GM13976 (cell line): ENCODE measurements at regions not wholly inside any gene's neighbourhood (a gene's known extent, or its start where the extent isn't known, plus 50 kb on each side); places are given as distances from the start of the nearest gene placed in this dataset.

Source experiments
- DNase-seq: peaks from one replicate; pipeline ENCODE4 v3.0.0; 2012; ENCODE audit warnings: low spot score
- in situ Hi-C: fragments of 300-500 bp; cut with MboI; formaldehyde crosslinking; loops from one replicate; pipeline ENCODE4 v1.12.0; 2022; ENCODE audit warnings: low sequenced_read_pairs, mixed read lengths, inconsistent platforms; ENCODE audit not compliant: unreplicated experiment
- TF ChIP-seq, protein P1 (sequence below): IDR thresholded peaks from 2 replicates; pipeline ENCODE4 v1.5.1; 2012; ENCODE audit warnings: borderline replicate concordance, mild to moderate bottlenecking; ENCODE audit not compliant: insufficient read depth; ENCODE audit errors: extremely low read depth, missing control alignments, control extremely low read depth

DNA sequence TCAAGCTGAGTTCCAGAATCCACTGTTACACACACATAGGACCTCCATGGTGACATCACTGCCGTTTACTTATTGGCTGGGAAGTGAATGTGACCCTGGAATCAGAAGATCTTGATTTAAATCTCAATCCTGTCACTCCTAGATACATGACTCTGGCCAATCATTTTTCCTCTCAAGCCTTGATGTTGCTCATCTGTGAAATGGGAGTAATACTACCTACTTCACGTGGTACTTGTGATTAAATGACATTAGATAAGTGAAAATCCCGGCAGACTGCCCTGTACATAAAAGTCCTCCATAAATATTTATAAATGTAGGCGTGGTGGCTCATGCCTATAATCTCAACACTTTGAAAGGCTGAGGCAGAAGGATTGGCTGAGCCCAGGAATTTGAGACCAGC lies 88.0 kb upstream of the SVIL start:
- TF ChIP-seq, protein P1, sequence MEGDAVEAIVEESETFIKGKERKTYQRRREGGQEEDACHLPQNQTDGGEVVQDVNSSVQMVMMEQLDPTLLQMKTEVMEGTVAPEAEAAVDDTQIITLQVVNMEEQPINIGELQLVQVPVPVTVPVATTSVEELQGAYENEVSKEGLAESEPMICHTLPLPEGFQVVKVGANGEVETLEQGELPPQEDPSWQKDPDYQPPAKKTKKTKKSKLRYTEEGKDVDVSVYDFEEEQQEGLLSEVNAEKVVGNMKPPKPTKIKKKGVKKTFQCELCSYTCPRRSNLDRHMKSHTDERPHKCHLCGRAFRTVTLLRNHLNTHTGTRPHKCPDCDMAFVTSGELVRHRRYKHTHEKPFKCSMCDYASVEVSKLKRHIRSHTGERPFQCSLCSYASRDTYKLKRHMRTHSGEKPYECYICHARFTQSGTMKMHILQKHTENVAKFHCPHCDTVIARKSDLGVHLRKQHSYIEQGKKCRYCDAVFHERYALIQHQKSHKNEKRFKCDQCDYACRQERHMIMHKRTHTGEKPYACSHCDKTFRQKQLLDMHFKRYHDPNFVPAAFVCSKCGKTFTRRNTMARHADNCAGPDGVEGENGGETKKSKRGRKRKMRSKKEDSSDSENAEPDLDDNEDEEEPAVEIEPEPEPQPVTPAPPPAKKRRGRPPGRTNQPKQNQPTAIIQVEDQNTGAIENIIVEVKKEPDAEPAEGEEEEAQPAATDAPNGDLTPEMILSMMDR, result no peak
- in situ Hi-C loops, result no loop called here
- no peak for DNase-seq

DNA sequence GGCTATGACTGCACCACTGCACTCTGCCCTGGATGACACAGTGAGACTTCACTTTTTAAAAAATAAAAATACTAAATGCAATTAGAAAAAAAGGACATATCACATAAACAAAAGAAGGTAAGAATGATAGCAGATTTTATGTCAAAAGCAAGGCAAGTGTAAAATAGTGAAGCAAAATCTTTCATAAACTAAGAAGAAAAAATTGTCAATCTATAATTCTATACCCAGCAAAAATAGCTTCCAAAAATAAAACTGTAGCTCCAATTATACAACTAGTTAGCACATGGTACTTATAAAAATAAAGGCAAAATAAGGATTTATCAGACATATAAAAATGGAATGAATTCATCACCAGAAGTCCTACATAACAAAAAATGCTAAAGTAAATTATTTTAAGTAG lies 85.4 kb upstream of the SVIL start:
- TF ChIP-seq, protein P1, result no peak
- no peak for DNase-seq
- in situ Hi-C loops, result no loop called here

DNA sequence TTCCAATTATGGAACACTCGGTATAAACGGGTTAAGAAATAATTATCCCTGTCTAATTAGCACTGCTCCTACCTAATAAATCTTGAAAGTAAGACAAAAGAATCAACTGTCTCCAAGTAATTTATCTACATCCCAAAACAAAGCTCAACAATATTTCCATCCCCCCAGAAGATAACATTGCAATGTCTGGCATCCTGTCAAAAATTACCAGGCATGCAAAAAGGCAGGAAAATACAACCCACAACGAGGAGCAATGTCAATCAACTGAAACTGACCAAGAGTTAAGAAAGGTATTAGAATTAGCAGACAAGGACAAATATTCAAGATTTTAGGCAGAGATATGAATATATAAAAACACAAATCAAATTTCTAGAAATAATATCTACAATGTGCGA lies 84.5 kb upstream of the SVIL start:
- no peak for DNase-seq
- in situ Hi-C loops, result no loop called here

DNA sequence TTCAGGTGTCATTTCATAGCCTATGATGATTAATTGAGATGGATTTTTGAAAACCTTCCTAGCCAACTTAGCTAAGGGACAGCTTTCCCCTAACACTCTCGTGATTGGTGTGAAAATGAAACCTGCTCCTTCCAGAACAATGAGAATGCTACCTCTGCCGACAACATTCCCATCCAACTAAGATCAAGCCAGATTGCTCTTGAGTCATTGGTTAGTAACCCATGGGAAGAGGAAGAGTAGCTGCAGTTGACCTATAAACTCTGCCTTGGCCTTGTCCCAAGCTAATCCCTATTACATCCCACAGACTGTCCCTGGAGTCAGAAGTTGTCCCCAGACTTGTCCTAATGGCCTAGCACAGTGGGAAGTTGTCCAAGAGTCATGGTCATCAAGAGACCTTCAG lies 80.5 kb upstream of the SVIL start:
- TF ChIP-seq, protein P1, result no peak
- no peak for DNase-seq
- in situ Hi-C loops, result no loop called here

More for the DNA sequence above, 84.5 kb upstream of the SVIL start:
- TF ChIP-seq, protein P1, result no peak

DNA sequence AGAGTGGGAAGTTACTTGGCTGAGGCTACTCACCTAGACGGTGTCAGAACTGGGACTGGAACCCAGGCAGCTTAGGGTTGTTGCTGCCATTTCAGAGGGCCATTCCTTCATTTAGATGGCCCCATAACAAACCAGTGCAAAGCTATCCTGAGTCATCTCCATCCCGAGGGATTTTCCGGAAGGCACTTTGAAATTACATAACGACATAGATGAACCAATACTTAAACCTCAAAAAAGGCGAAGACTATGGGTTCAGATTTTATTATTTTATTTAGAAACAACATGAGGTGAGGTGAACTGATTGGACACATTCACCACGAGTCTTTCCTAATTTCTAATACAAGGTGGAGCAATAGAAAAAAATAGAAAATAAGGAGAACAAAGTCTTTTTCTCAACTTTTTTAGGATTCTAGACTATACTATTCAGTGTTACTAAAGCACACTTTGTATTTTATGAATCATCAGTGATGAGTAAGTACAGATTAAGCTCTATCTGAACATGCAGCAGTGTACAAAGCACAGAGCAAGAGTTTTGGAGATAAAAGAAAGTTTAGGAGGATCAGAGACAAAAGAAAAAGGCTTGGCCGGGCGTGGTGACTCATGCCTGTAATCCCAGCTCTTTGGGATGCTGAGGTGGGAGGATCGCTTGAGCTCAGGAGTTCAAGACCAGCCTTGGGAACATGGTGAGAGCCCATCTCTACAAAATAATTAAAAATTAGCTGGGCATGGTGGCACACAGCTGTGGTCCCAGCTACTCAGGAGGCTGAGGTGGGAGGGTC lies 79.5 kb upstream of the SVIL start:
- DNase-seq, result no peak
- in situ Hi-C loops, result no loop called here
- TF ChIP-seq, protein P1, result no peak

DNA sequence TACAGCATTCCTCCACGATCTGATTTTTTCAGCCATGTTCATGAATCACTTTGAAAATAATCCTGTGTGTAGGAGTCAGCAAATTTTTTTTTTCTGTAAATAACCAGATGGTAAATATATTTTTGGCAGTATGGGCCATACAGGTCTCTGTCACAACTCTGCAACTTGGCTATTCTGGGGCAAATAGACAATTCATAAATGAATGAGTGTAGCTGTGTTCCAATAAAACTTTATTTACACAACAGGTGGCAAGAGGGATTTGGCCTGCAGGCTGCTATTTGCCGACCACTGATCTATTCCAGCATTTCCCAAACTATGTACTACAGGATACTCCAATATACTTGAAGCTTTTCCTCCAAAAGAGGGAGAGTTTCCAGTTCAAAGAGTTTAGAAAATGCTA lies 78.7 kb upstream of the SVIL start:
- in situ Hi-C loops, result no loop called here
- TF ChIP-seq, protein P1, result no peak
- DNase-seq, result no peak
